Lung (tissue), 11 donors: ENCODE measurements at regions not wholly inside any gene's neighbourhood (a gene's known extent, or its start where the extent isn't known, plus 50 kb on each side); places are given as distances from the start of the nearest gene placed in this dataset.
"Not testable (repeated sequence)": the region's sequence is repeated elsewhere in the genome, so short reads cannot be mapped to it uniquely, and the experiment has no call there.

ENCODE experiments used
- ATAC-seq: fragments of 200-7000 bp; cut with Tn5 transposase; one replicate; pipeline ENCODE4 v1.9.1; 2020; ENCODE audit warnings: moderate number of reproducible peaks; ENCODE audit not compliant: insufficient read depth, low FRiP score
- DNase-seq, 3 donors: peaks; one replicate each; pipeline ENCODE4 v3.0.0-alpha.2; 2013 to 2017
- H3K27ac ChIP-seq, 2 donors: one replicate each; pipeline ENCODE4 v1.5.1; 2013; ENCODE audit warnings: mild to moderate bottlenecking in 2 of 2, moderate library complexity in 2 of 2, control low read depth in 1 of 2, inconsistent platforms in 1 of 2, low read depth in 1 of 2, low read length in 1 of 2
- H3K27me3 ChIP-seq, 3 donors: one replicate each; pipeline ENCODE4 v1.5.1; 2013; ENCODE audit warnings: low read length in 2 of 3; ENCODE audit not compliant: control insufficient read depth in 3 of 3, insufficient read depth in 3 of 3
- H3K36me3 ChIP-seq, 4 donors: one replicate each; pipeline ENCODE4 v1.5.1; 2013; ENCODE audit warnings: low read length in 4 of 4, mild to moderate bottlenecking in 1 of 4, moderate library complexity in 1 of 4; ENCODE audit not compliant: control insufficient read depth in 4 of 4, insufficient read depth in 4 of 4
- H3K4me1 ChIP-seq, 5 donors: one replicate each; pipeline ENCODE4 v1.5.1; 2013; ENCODE audit warnings: low read length in 5 of 5, mild to moderate bottlenecking in 2 of 5, moderate library complexity in 1 of 5; ENCODE audit not compliant: control insufficient read depth in 5 of 5, insufficient read depth in 5 of 5
- H3K4me3 ChIP-seq: one replicate; pipeline ENCODE4 v1.5.1; 2013; ENCODE audit warnings: mild to moderate bottlenecking, control low read depth, moderate library complexity
- H3K9ac ChIP-seq, 2 donors: one replicate each; pipeline ENCODE4 v1.5.1; 2013; ENCODE audit warnings: low read length in 2 of 2, control low read depth in 1 of 2; ENCODE audit not compliant: insufficient read depth in 1 of 2
- H3K9me3 ChIP-seq, 4 donors: one replicate each; pipeline ENCODE4 v1.5.1; 2013; ENCODE audit warnings: low read length in 3 of 4, mild to moderate bottlenecking in 1 of 4, moderate library complexity in 1 of 4; ENCODE audit not compliant: control insufficient read depth in 4 of 4, insufficient read depth in 3 of 4
- CTCF ChIP-seq: IDR thresholded peaks from 2 replicates; pipeline ENCODE4 v1.5.1; 2012; ENCODE audit warnings: mild to moderate bottlenecking; ENCODE audit errors: control extremely low read depth, extremely low read depth
- WGBS, 2 donors: extraction: QIAGEN DNeasy Blood & Tissue Kit; methylation state at CpG; one replicate each; pipeline ENCODE4 v1.1.7; 2013; 5-methylcytosine and 5-hydroxymethylcytosine counted together
- donor health status: control.
- donor health status: control.
- donor health status: Bipolar disorder and iron deficiency.
- donor health status: healthy.
- donor health status: DM: yes; HTN: yes; CAD: no.

DNA sequence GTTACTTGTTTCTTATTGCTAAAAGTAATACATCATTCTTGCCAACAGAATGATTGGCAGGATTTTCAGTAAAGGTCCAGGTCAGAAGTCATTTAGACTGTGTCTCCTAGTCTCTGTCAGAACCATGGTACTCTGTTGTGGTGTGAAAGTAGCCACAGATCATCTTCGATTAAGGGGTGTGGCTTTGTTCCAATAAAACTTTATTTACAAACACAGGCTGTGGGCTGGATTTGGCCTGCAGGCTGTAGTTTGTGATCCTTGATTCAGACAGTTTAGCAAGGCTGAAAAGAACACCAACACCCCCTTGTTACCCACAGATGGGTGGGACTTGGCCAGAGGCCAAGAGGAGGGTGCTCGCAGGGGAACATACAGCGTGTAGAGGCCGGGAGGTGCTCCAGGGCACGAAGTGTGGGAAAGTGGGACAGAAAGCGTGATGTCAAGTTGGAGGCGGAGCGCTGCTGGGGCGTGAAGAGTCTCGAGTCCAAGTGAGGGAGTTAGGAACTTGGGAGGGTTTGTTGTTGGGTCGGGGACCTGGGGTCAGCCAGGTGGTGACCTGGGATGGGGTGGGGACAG is 117.3 kb upstream of the ALDH3B2 start:
- not testable (repeated sequence) for H3K27ac ChIP-seq, H3K27me3 ChIP-seq, H3K9ac ChIP-seq, ATAC-seq, H3K4me3 ChIP-seq, DNase-seq, H3K36me3 ChIP-seq, H3K9me3 ChIP-seq, H3K4me1 ChIP-seq
- 42 to 50% methylated on average over 11 of the region's 11 CpGs for WGBS, 2 donors

DNA sequence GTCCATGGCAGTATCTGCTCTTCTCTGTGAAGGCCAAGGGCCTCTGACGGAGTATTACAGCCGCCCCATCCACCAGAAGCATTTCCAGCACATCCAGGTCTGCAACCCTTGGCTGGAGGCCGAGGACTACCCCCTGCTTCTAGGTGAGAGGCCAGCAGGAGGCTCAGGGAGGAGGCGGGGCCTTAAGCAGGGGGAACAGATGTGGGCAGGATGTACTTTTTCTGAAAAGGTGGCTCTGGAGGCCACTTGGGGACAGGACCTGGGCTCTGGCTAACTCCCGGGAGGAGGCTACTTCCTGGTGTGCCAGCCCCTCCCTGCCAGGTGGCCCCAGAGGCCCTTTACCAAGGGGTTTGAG is 113.9 kb upstream of the ALDH3B2 start:
- WGBS, 2 donors, result 36 to 42% methylated on average over 5 of the region's 5 CpGs
- not testable (repeated sequence) for ATAC-seq, H3K27ac ChIP-seq, H3K4me3 ChIP-seq, DNase-seq, H3K36me3 ChIP-seq, H3K4me1 ChIP-seq, H3K9ac ChIP-seq, H3K9me3 ChIP-seq, H3K27me3 ChIP-seq

DNA sequence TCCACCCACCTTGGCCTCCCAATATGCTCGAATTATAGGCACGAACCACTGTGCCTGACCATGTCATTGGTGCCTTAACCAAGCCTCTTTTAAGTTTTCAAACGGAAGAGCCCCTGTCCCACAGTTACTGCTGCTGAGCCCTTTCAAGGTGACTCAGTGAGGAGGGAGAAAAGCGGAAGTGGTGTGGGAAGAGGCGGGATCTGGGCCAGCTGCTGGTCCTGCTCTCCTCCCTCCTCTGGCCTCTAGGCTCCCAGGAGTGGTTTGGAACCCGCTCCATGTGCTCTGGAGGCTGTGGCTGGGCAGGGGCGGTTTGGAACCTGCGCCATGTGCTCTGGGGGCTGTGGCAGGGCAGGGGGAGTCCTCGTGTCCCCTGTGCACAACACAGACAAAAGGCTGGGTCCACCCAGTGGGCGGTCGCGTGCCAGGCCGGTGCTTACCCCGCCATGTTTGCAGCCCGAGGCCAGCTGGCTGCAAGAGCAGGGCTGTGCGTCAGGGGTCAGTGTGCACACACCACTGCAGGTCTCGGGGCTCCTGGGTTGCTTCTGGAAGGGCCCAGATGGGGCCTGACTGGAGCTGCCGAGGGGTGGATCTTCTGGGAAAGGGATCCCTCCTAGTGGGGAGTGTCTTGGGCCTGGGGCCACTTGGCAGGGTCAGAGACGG is 113.4 kb upstream of the ALDH3B2 start:
- not testable (repeated sequence) for H3K27ac ChIP-seq, ATAC-seq, DNase-seq, H3K4me1 ChIP-seq, H3K9me3 ChIP-seq, H3K27me3 ChIP-seq, H3K4me3 ChIP-seq, H3K9ac ChIP-seq, H3K36me3 ChIP-seq
- WGBS, 2 donors, result 77 to 79% methylated on average over 16 to 19 of the region's 19 CpGs

- 93 to 95% methylated on average over 2 of the region's 2 CpGs for WGBS, 2 donors
- ATAC-seq, H3K36me3 ChIP-seq, H3K9me3 ChIP-seq, H3K27ac ChIP-seq, H3K27me3 ChIP-seq, H3K4me3 ChIP-seq, H3K4me1 ChIP-seq, H3K9ac ChIP-seq, DNase-seq: not testable (repeated sequence)
Measured at GRCh38 chr11:67781967-67782366, 107.5 kb upstream of the ALDH3B2 start.

GRCh38 chr11:67781506-67781905 is 107.1 kb upstream of the ALDH3B2 start:
- not testable (repeated sequence) for ATAC-seq, H3K9ac ChIP-seq, H3K27ac ChIP-seq, DNase-seq, H3K4me1 ChIP-seq, H3K9me3 ChIP-seq, H3K36me3 ChIP-seq, H3K27me3 ChIP-seq, H3K4me3 ChIP-seq
- WGBS, 2 donors, result 84 to 95% methylated on average over 2 of the region's 2 CpGs

DNA sequence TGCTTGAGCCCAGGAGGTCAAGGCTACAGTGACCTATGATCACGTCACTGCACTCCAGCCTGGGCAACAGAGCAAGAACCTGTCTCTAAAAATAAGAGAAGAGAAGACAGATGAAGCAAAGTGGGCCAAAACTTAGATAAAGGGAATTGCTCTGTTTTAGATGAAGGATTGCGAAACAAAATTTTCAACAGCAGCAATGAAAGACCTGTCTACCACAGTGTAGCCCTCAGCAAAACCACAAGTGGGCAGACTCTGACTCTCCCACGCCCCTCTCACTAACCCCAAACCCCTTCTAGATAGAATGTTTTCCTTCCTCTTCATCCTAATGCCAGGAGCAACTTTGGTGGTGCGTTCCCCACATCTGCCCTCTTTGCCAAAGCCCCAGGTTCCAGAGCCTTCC is 105.6 kb upstream of the ALDH3B2 start:
- no peak for DNase-seq
- TF ChIP-seq CTCF, result no peak

DNA sequence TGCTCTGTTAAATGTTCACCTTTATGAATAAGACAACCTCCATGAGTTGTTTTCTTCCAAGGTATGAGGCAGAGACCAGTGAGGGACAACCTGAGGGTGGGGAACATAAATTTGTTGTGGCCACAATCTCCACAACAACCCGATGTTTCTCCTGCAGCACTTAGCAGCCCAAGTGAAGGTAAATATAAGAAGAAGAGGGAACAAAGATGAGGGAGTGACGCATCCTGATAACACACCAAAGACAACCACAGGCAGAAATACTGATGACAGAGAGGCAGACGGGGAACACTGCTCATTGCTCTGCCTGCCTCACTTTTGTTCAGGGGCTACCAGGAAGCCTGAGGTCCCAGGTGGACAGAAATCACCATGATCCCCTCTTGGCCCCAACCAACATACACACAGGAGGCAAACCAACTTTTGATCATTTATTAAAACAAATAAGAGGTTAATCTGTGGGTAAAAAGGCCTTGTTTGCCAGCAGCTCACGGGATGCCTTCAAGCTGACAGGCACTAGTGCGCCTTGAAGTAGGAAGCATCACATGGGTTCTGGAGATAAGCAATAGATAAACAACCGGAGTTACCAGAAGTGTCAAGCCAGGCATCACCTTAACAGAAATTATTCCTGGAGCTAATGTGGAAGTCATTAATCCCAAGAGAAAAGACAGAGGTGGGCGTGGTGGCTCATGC is 104.9 kb upstream of the ALDH3B2 start:
- ATAC-seq, H3K27me3 ChIP-seq: not testable (repeated sequence)

More for the DNA sequence above, 105.6 kb upstream of the ALDH3B2 start:
- no peak overlapping the region for H3K27ac ChIP-seq
- no peaks in the 10 kb centered on the region for H3K36me3 ChIP-seq
- no peak overlapping the region for H3K4me3 ChIP-seq
- H3K27me3 ChIP-seq, result no peaks in the 10 kb centered on the region
- no peaks in the 10 kb centered on the region for H3K4me1 ChIP-seq
- no peak for ATAC-seq
- H3K9me3 ChIP-seq, result no peaks in the 10 kb centered on the region
- 25 to 34% methylated on average over 4 of the region's 4 CpGs for WGBS, 2 donors
- H3K9ac ChIP-seq, result no peak overlapping the region

More for the DNA sequence above, 104.9 kb upstream of the ALDH3B2 start:
- H3K9me3 ChIP-seq, H3K27ac ChIP-seq, DNase-seq, H3K36me3 ChIP-seq, H3K4me1 ChIP-seq, H3K9ac ChIP-seq, H3K4me3 ChIP-seq: not testable (repeated sequence)
- 39 to 47% methylated on average over 7 of the region's 7 CpGs for WGBS, 2 donors
